Vagina (tissue), 2 donors: ENCODE measurements at regions not wholly inside any gene's neighbourhood (a gene's known extent, or its start where the extent isn't known, plus 50 kb on each side); places are given as distances from the start of the nearest gene placed in this dataset.

ENCODE experiments used
- CTCF ChIP-seq, 3 experiments: fragments of 450-650 bp in 2 of 3; fragments of 200-600 bp in 1 of 3; sonication (generic) in 1 of 3; IDR thresholded peaks; one replicate each; pipeline ENCODE4 v1.5.1; 2017 to 2019; ENCODE audit warnings: antibody characterized with exemption in 3 of 3, mild to moderate bottlenecking in 2 of 3, moderate library complexity in 2 of 3
- POLR2A ChIP-seq, 2 donors: fragments of 450-650 bp; IDR thresholded peaks; one replicate each; pipeline ENCODE4 v1.6.1; 2017; ENCODE audit warnings: antibody characterized with exemption in 2 of 2, mild to moderate bottlenecking in 2 of 2, moderate library complexity in 2 of 2
- POLR2AphosphoS5 ChIP-seq, 2 donors: sonication (generic); formaldehyde crosslinking; IDR thresholded peaks; one replicate each; pipeline ENCODE4 v1.9.0; 2017; ENCODE audit warnings: antibody characterized with exemption in 2 of 2, mild to moderate bottlenecking in 2 of 2, low read depth in 1 of 2; ENCODE audit not compliant: insufficient read depth in 1 of 2

- TF ChIP-seq CTCF (IDR thresholded peaks at IDR 0.05) = no peak
- no peak for TF ChIP-seq POLR2A (IDR thresholded peaks at IDR 0.05)
- TF ChIP-seq POLR2AphosphoS5 (IDR thresholded peaks at IDR 0.05; ENCODE audit: insufficient read depth in 1 of 2, low read depth in 1 of 2) = no peak
Measured at GRCh38 chr5:40052808-40053207, 626.9 kb upstream of the PTGER4 start.
